B cell (primary cell): ENCODE measurements at regions not wholly inside any gene's neighbourhood (a gene's known extent, or its start where the extent isn't known, plus 50 kb on each side); places are given as distances from the start of the nearest gene placed in this dataset.

Experiments used
- ATAC-seq: fragments of 200-7000 bp; cut with Tn5 transposase; one replicate; pipeline ENCODE4 v1.10.0; 2021; ENCODE audit warnings: low read depth, mild to moderate bottlenecking, moderate number of reproducible peaks, moderate library complexity
- CTCF ChIA-PET: fragments of 350-600 bp; sonication (Branson Sonifier 250); formaldehyde crosslinking; loops from one replicate; lab custom pipeline; 2021; ENCODE audit warnings: antibody characterized with exemption, inconsistent platforms; lab: Charles Lee
- POLR2A ChIA-PET: fragments of 350-600 bp; sonication (Branson Sonifier 250); formaldehyde crosslinking; loops from one replicate; lab custom pipeline; 2021; ENCODE audit warnings: antibody characterized with exemption; lab: Charles Lee
- DNase-seq: peaks from one replicate; pipeline ENCODE4 v3.0.0; 2013
- H2AFZ ChIP-seq: 2 replicates; pipeline ENCODE4 v1.6.1; 2012; ENCODE audit warnings: mild to moderate bottlenecking, low read depth, low read length; ENCODE audit not compliant: insufficient read depth, poor library complexity, severe bottlenecking
- H3K27ac ChIP-seq, 2 donors: 1 replicate in 1 of 2; 2 replicates in 1 of 2; pipeline ENCODE4 v1.5.1; 2012 to 2013; ENCODE audit warnings: low read length in 2 of 2, mild to moderate bottlenecking in 2 of 2, moderate library complexity in 1 of 2
- H3K27me3 ChIP-seq, 4 experiments: fragments of 200-600 bp in 1 of 4; sonication (generic) in 1 of 4; replicated peaks in 1 of 4; 1 replicate in 2 of 4; 2 replicates in 2 of 4; pipeline versions ENCODE4 v1.6.1 to v1.7.0; 2013 to 2016; ENCODE audit warnings: low read length in 3 of 4, mild to moderate bottlenecking in 2 of 4, mixed read lengths in 1 of 4, moderate library complexity in 1 of 4; ENCODE audit not compliant: insufficient read depth in 4 of 4, control insufficient read depth in 3 of 4; ENCODE audit errors: control extremely low read depth in 1 of 4
- H3K36me3 ChIP-seq, 2 experiments: replicated peaks in 1 of 2; 1 replicate in 1 of 2; 2 replicates in 1 of 2; pipeline versions ENCODE4 v1.6.1 to v1.7.1; 2013; ENCODE audit warnings: low read length in 1 of 2; ENCODE audit not compliant: insufficient read depth in 2 of 2, control insufficient read depth in 1 of 2; ENCODE audit errors: control extremely low read depth in 1 of 2, extremely low read depth in 1 of 2
- H3K4me1 ChIP-seq, 2 donors: fragments of 200-600 bp in 1 of 2; sonication (generic) in 1 of 2; 1 replicate in 1 of 2; 2 replicates in 1 of 2; pipeline versions ENCODE4 v1.5.1 to v1.6.1; 2013 to 2017; ENCODE audit warnings: low read length in 2 of 2; ENCODE audit not compliant: control insufficient read depth in 2 of 2, insufficient read depth in 2 of 2
- H3K4me2 ChIP-seq: replicated peaks from 2 replicates; pipeline ENCODE3; 2012; ENCODE audit warnings: mild to moderate bottlenecking, low read depth, low read length; ENCODE audit not compliant: poor library complexity, severe bottlenecking
- H3K4me3 ChIP-seq, 5 experiments: fragments of 200-600 bp in 1 of 5; sonication (generic) in 1 of 5; 1 replicate in 3 of 5; 2 replicates in 2 of 5; pipeline versions ENCODE4 v1.5.1 to v1.7.0; 2011 to 2016; ENCODE audit warnings: low read length in 4 of 5, mild to moderate bottlenecking in 4 of 5, low read depth in 2 of 5, control low read depth in 1 of 5, moderate library complexity in 1 of 5; ENCODE audit not compliant: insufficient read depth in 1 of 5; ENCODE audit errors: control extremely low read depth in 1 of 5, extremely low read depth in 1 of 5
- H3K79me2 ChIP-seq: fragments of 200-600 bp; sonication (generic); one replicate; pipeline ENCODE4 v1.6.0; 2016; ENCODE audit warnings: low read length; ENCODE audit not compliant: control insufficient read depth, insufficient read depth
- H3K9ac ChIP-seq: fragments of 200-600 bp; sonication (generic); 2 replicates; pipeline ENCODE4 v1.6.1; 2017; ENCODE audit warnings: mild to moderate bottlenecking, low read length, moderate library complexity
- H3K9me3 ChIP-seq, 3 donors: one replicate each; pipeline versions ENCODE4 v1.6.1 to v1.7.1; 2013; ENCODE audit warnings: low read length in 2 of 3; ENCODE audit not compliant: control insufficient read depth in 2 of 3, insufficient read depth in 1 of 3; ENCODE audit errors: control extremely low read depth in 1 of 3
- H4K20me1 ChIP-seq: 2 replicates; pipeline ENCODE4 v1.6.0; 2012; ENCODE audit warnings: mild to moderate bottlenecking, low read length; ENCODE audit not compliant: insufficient read depth, control insufficient read depth, poor library complexity, severe bottlenecking
- H3K27ac Mint-ChIP-seq: one replicate; pipeline ENCODE4 v1.8.0; 2021; ENCODE audit warnings: mixed read lengths
- H3K27me3 Mint-ChIP-seq: one replicate; pipeline ENCODE4 v1.8.0; 2021; ENCODE audit warnings: mixed read lengths
- H3K4me1 Mint-ChIP-seq: one replicate; pipeline ENCODE4 v1.8.0; 2021; ENCODE audit warnings: mixed read lengths
- H3K4me3 Mint-ChIP-seq: one replicate; pipeline ENCODE4 v1.8.0; 2021; ENCODE audit warnings: mixed read lengths
- H3K9me3 Mint-ChIP-seq: one replicate; pipeline ENCODE4 v1.8.0; 2022; ENCODE audit warnings: mixed read lengths; ENCODE audit not compliant: insufficient read depth
- CTCF ChIP-seq: fragments of 200-600 bp; IDR thresholded peaks from one replicate; pipeline ENCODE4 v1.8.0; 2022; ENCODE audit warnings: antibody characterized with exemption, mild to moderate bottlenecking
- EZH2 ChIP-seq: IDR thresholded peaks from 2 replicates; pipeline ENCODE4 v1.6.1; 2012; ENCODE audit warnings: borderline replicate concordance, low read depth, mild to moderate bottlenecking, moderate library complexity, low read length; ENCODE audit not compliant: insufficient read depth, poor library complexity, severe bottlenecking
- WGBS: methylation state at CpG from one replicate; pipeline ENCODE4 v1.1.5; 2013; ENCODE audit warnings: missing lambda C conversion rate; ENCODE audit not compliant: insufficient coverage; 5-methylcytosine and 5-hydroxymethylcytosine counted together
- intact Hi-C: fragments of 100-400 bp; cut with micrococcal nuclease; formaldehyde crosslinking; loops from one replicate; pipeline ENCODE4 v1.10.0; 2022

GRCh38 chr13:75174481-75174880, 307.5 kb downstream of the TBC1D4 start:
- H3K9me3 ChIP-seq, result no peaks in the 10 kb centered on the region
- ChIA-PET POLR2A (no interaction called here), CTCF (no interaction called here)
- H3K4me3 Mint-ChIP-seq, result no peak overlapping the region
- TF ChIP-seq EZH2 (no peak), CTCF (no peak)
- intact Hi-C loops, result no loop called here
- no peaks in the 10 kb centered on the region for H3K36me3 ChIP-seq
- DNase-seq (no peak), ATAC-seq (no peak)
- H3K4me3 ChIP-seq, result no peak overlapping the region
- no peaks in the 10 kb centered on the region for H4K20me1 ChIP-seq
- no peak overlapping the region for H3K9ac ChIP-seq
- H3K27me3 Mint-ChIP-seq, result no peaks in the 10 kb centered on the region
- peaks cover 2% of the 10 kb centered on the region for H3K9me3 Mint-ChIP-seq
- no peaks in the 10 kb centered on the region for H3K79me2 ChIP-seq
- no peak overlapping the region for H2AFZ ChIP-seq
- H3K27ac ChIP-seq, result no peak overlapping the region
- H3K4me2 ChIP-seq, result no peak overlapping the region
- no peaks in the 10 kb centered on the region for H3K4me1 ChIP-seq
- no peaks in the 10 kb centered on the region for H3K4me1 Mint-ChIP-seq
- H3K27me3 ChIP-seq, result no peaks in the 10 kb centered on the region
- no peak overlapping the region for H3K27ac Mint-ChIP-seq
- WGBS, result 80% methylated on average over 1 of the region's 3 CpGs

GRCh38 chr13:75173457-75174356, 308.3 kb downstream of the TBC1D4 start:
- no peak overlapping the region for H3K9ac ChIP-seq
- Mint-ChIP-seq H3K4me1 (no peaks in the 10 kb centered on the region), H3K27me3 (no peaks in the 10 kb centered on the region), H3K27ac (no peak overlapping the region), H3K9me3 (peaks cover 2% of the 10 kb centered on the region), H3K4me3 (no peak overlapping the region)
- intact Hi-C loops, result no loop called here
- ChIA-PET CTCF (no interaction called here), POLR2A (no interaction called here)
- ATAC-seq (no peak), DNase-seq (no peak)
- peak overlapping the region; percentile 35 for H2AFZ ChIP-seq
- H3K36me3 ChIP-seq, result no peaks in the 10 kb centered on the region
- no peaks in the 10 kb centered on the region for H3K4me1 ChIP-seq
- no peaks in the 10 kb centered on the region for H3K79me2 ChIP-seq
- no peaks in the 10 kb centered on the region for H3K27me3 ChIP-seq
- H3K4me2 ChIP-seq, result no peak overlapping the region
- H3K27ac ChIP-seq, result no peak overlapping the region
- no peaks in the 10 kb centered on the region for H4K20me1 ChIP-seq
- no peak overlapping the region for H3K4me3 ChIP-seq
- TF ChIP-seq EZH2, result no peak
- no peak for TF ChIP-seq CTCF
- no peaks in the 10 kb centered on the region for H3K9me3 ChIP-seq
- 33% methylated on average over 8 of the region's 9 CpGs for WGBS
